ENCODE measurements at regions not wholly inside any gene's neighbourhood (a gene's known extent, or its start where the extent isn't known, plus 50 kb on each side); places are given as distances from the start of the nearest gene placed in this dataset.
"Not testable (repeated sequence)": the region's sequence is repeated elsewhere in the genome, so short reads cannot be mapped to it uniquely, and the experiment has no call there.

DNA sequence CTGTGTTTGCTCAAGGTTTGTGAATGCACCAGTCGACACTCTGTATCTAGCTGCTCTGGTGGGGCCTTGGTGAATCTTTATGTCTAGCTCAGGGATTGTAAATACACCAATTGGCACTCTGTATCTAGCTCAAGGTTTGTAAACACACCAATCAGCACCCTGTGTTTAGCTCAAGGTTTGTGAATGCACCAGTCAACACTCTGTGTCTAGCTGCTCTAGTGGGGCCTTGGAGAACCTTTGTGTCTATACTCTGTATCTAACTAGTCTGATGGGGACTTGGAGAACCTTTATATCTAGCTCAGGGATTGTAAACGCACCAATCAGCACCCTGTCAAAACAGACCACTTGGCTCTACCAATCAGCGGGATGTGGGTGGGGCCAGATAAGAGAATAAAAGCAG lies 61.3 kb upstream of the DHRS4 start:
- TF ChIP-seq, protein P1, sequence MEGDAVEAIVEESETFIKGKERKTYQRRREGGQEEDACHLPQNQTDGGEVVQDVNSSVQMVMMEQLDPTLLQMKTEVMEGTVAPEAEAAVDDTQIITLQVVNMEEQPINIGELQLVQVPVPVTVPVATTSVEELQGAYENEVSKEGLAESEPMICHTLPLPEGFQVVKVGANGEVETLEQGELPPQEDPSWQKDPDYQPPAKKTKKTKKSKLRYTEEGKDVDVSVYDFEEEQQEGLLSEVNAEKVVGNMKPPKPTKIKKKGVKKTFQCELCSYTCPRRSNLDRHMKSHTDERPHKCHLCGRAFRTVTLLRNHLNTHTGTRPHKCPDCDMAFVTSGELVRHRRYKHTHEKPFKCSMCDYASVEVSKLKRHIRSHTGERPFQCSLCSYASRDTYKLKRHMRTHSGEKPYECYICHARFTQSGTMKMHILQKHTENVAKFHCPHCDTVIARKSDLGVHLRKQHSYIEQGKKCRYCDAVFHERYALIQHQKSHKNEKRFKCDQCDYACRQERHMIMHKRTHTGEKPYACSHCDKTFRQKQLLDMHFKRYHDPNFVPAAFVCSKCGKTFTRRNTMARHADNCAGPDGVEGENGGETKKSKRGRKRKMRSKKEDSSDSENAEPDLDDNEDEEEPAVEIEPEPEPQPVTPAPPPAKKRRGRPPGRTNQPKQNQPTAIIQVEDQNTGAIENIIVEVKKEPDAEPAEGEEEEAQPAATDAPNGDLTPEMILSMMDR (conservative IDR thresholded peaks at IDR 0.05), result not testable (repeated sequence)
- not testable (repeated sequence) for TF ChIP-seq EZH2 (IDR thresholded peaks at IDR 0.05; ENCODE audit: low read depth)

Measured in PC-9 (cell line).